OCI-LY3 (cell line): ENCODE measurements at regions not wholly inside any gene's neighbourhood (a gene's known extent, or its start where the extent isn't known, plus 50 kb on each side); places are given as distances from the start of the nearest gene placed in this dataset.

Experiments used
- CTCF ChIP-seq: fragments of 200-600, 300-600 bp; sonication (generic); IDR thresholded peaks from 2 replicates; pipeline ENCODE4 v1.5.1; 2014; ENCODE audit warnings: antibody characterized with exemption, low read length, low read depth
- EZH2phosphoT487 ChIP-seq: fragments of 200-600 bp; shearing (Covaris generic); IDR thresholded peaks from 2 replicates; pipeline ENCODE4 v1.6.1; 2018; ENCODE audit warnings: antibody characterized with exemption, mixed run types, low read depth

GRCh38 chr1:80392529-80392928, 1386.0 kb upstream of the ADGRL4 start:
- TF ChIP-seq CTCF (no peak), EZH2phosphoT487 (no peak)
